ENCODE measurements at regions not wholly inside any gene's neighbourhood (a gene's known extent, or its start where the extent isn't known, plus 50 kb on each side); places are given as distances from the start of the nearest gene placed in this dataset.

- TF ChIP-seq, protein P1, sequence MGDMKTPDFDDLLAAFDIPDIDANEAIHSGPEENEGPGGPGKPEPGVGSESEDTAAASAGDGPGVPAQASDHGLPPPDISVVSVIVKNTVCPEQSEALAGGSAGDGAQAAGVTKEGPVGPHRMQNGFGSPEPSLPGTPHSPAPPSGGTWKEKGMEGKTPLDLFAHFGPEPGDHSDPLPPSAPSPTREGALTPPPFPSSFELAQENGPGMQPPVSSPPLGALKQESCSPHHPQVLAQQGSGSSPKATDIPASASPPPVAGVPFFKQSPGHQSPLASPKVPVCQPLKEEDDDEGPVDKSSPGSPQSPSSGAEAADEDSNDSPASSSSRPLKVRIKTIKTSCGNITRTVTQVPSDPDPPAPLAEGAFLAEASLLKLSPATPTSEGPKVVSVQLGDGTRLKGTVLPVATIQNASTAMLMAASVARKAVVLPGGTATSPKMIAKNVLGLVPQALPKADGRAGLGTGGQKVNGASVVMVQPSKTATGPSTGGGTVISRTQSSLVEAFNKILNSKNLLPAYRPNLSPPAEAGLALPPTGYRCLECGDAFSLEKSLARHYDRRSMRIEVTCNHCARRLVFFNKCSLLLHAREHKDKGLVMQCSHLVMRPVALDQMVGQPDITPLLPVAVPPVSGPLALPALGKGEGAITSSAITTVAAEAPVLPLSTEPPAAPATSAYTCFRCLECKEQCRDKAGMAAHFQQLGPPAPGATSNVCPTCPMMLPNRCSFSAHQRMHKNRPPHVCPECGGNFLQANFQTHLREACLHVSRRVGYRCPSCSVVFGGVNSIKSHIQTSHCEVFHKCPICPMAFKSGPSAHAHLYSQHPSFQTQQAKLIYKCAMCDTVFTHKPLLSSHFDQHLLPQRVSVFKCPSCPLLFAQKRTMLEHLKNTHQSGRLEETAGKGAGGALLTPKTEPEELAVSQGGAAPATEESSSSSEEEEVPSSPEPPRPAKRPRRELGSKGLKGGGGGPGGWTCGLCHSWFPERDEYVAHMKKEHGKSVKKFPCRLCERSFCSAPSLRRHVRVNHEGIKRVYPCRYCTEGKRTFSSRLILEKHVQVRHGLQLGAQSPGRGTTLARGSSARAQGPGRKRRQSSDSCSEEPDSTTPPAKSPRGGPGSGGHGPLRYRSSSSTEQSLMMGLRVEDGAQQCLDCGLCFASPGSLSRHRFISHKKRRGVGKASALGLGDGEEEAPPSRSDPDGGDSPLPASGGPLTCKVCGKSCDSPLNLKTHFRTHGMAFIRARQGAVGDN (IDR thresholded peaks at IDR 0.05) = no peak
- TF ChIP-seq IKZF2 (IDR thresholded peaks at IDR 0.05) = peak; percentile 22 to 53; a peak in 2 of 4 replicates
- no peak for TF ChIP-seq FOXM1 (IDR thresholded peaks at IDR 0.05; ENCODE audit: low read depth, low read length)
- TF ChIP-seq MTA2 (IDR thresholded peaks at IDR 0.05; ENCODE audit: low read depth) = no peak
- TF ChIP-seq, protein P2, sequence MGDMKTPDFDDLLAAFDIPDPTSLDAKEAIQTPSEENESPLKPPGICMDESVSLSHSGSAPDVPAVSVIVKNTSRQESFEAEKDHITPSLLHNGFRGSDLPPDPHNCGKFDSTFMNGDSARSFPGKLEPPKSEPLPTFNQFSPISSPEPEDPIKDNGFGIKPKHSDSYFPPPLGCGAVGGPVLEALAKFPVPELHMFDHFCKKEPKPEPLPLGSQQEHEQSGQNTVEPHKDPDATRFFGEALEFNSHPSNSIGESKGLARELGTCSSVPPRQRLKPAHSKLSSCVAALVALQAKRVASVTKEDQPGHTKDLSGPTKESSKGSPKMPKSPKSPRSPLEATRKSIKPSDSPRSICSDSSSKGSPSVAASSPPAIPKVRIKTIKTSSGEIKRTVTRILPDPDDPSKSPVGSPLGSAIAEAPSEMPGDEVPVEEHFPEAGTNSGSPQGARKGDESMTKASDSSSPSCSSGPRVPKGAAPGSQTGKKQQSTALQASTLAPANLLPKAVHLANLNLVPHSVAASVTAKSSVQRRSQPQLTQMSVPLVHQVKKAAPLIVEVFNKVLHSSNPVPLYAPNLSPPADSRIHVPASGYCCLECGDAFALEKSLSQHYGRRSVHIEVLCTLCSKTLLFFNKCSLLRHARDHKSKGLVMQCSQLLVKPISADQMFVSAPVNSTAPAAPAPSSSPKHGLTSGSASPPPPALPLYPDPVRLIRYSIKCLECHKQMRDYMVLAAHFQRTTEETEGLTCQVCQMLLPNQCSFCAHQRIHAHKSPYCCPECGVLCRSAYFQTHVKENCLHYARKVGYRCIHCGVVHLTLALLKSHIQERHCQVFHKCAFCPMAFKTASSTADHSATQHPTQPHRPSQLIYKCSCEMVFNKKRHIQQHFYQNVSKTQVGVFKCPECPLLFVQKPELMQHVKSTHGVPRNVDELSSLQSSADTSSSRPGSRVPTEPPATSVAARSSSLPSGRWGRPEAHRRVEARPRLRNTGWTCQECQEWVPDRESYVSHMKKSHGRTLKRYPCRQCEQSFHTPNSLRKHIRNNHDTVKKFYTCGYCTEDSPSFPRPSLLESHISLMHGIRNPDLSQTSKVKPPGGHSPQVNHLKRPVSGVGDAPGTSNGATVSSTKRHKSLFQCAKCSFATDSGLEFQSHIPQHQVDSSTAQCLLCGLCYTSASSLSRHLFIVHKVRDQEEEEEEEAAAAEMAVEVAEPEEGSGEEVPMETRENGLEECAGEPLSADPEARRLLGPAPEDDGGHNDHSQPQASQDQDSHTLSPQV (IDR thresholded peaks at IDR 0.05) = no peak
- TF ChIP-seq POU2F2 (IDR thresholded peaks at IDR 0.05; ENCODE audit: borderline replicate concordance, low read depth, low read length) = no peak
- TF ChIP-seq SPI1 (IDR thresholded peaks at IDR 0.05; ENCODE audit: borderline replicate concordance, insufficient read depth, low read depth, low read length) = peak; percentile 71; the same call in 1 of the 2 replicates
- no peak for TF ChIP-seq CBFB (IDR thresholded peaks at IDR 0.05; ENCODE audit: low read depth)
- 0 out of 2 replicates have a peak, but pooled peaks have one; percentile 25 for TF ChIP-seq PKNOX1 (IDR thresholded peaks at IDR 0.05)
- H3K4me2 ChIP-seq (ENCODE audit: control insufficient read depth, insufficient read depth) = peak overlapping the region; percentile 80
- no peaks in the 10 kb centered on the region for H3K27me3 ChIP-seq (replicated peaks in 1 of 2; ENCODE audit: control insufficient read depth in 2 of 2, insufficient read depth in 2 of 2, low read length in 1 of 2)
- H4K20me1 ChIP-seq (ENCODE audit: control insufficient read depth, insufficient read depth) = no peaks in the 10 kb centered on the region
- no peaks in the 10 kb centered on the region; the same call in 2 of the 3 replicates for H3K9me3 ChIP-seq (replicated peaks; ENCODE audit: control insufficient read depth, insufficient read depth, low read length)
- TSS peak; percentile 84 for BruUV-seq (replicated peaks)
- H3K9ac ChIP-seq (ENCODE audit: control insufficient read depth, insufficient read depth, low read length) = peak overlapping the region; percentile 35; the same call in 1 of the 2 replicates
- ChIA-PET RAD21 (ENCODE audit: unreplicated experiment) (interaction anchor here (1.0 to 4.6 kb wide), 9 partner anchors 19 to 760 kb away, joined by 3 to 47 read pairs (median 5); no protein-coding TSS in a partner anchor), CTCF (interaction anchor here (1.2 to 5.5 kb wide), 9 partner anchors 8 to 184 kb away, joined by 3 to 113 read pairs (median 10); no protein-coding TSS in a partner anchor), SMC1A (ENCODE audit: uncharacterized antibody, unreplicated experiment) (interaction anchor here (0.7 to 5.2 kb wide), 10 partner anchors 12 to 268 kb away, joined by 3 to 62 read pairs (median 6); no protein-coding TSS in a partner anchor), POLR2A (interaction anchor here (0.9 kb wide), 1 partner anchor 68 kb away, joined by 4 read pairs; no protein-coding TSS in a partner anchor)
- FAIRE-seq = no peak
- H3K4me1 ChIP-seq (ENCODE audit: control insufficient read depth, insufficient read depth, low read length) = peaks cover 4% of the 10 kb centered on the region; the same call in 1 of the 2 replicates
- H3K79me2 ChIP-seq (ENCODE audit: control insufficient read depth, insufficient read depth, low read length) = no peaks in the 10 kb centered on the region; the same call in 1 of the 2 replicates
- peak overlapping the region; percentile 37 for H3K27ac ChIP-seq (ENCODE audit: control insufficient read depth, insufficient read depth)
- H3K4me3 ChIP-seq = peak overlapping the region; percentile 32; the same call in 1 of the 2 replicates
- H3K36me3 ChIP-seq (ENCODE audit: control insufficient read depth in 2 of 2, insufficient read depth in 2 of 2, low read length in 1 of 2) = no peaks in the 10 kb centered on the region
- in situ Hi-C loops (cut with MboI) = loop anchor here (5.0 kb wide), 1 partner anchor 122 kb away; no protein-coding TSS in a partner anchor
- no peak for ATAC-seq
- 6% methylated on average over 1 of the region's 1 CpG for WGBS (ENCODE audit: insufficient coverage, insufficient replicate concordance, low lambda C conversion rate, missing lambda C conversion rate)
- DNase-seq (ENCODE audit: low read depth, low spot score) = no peak
- H2AFZ ChIP-seq (ENCODE audit: control insufficient read depth, low read depth, low read length) = no peak overlapping the region
- intact Hi-C loops (cut with micrococcal nuclease; ENCODE audit: unreplicated experiment) = no loop called here
These were observed 146.2 kb upstream of the SYN3 start for GRCh38 chr22:33204408-33204807.
